ENCODE measurements at regions not wholly inside any gene's neighbourhood (a gene's known extent, or its start where the extent isn't known, plus 50 kb on each side); places are given as distances from the start of the nearest gene placed in this dataset.

GRCh38 chr1:57671750-57672149, 247.9 kb upstream of the DAB1 start:
- no peaks in the 10 kb centered on the region for H3K27me3 ChIP-seq
- H3K4me3 ChIP-seq, result no peak overlapping the region
- DNase-seq, result no peak
- H3K36me3 ChIP-seq, result no peaks in the 10 kb centered on the region
- H3K27ac ChIP-seq, result no peak overlapping the region
- H3K4me1 ChIP-seq, result no peaks in the 10 kb centered on the region
- no peaks in the 10 kb centered on the region for H3K9me3 ChIP-seq
- no peak for TF ChIP-seq POLR2A (IDR thresholded peaks at IDR 0.05)
- no peak for TF ChIP-seq CTCF (IDR thresholded peaks at IDR 0.05)
- intact Hi-C loops (cut with DNase I), result no loop called here

- Histone ChIP-seq H3K4me1 (no peaks in the 10 kb centered on the region), H3K4me3 (no peak overlapping the region), H3K27me3 (no peaks in the 10 kb centered on the region), H3K36me3 (no peaks in the 10 kb centered on the region), H3K27ac (no peak overlapping the region), H3K9me3 (no peaks in the 10 kb centered on the region)
- 86 to 100% methylated on average over 1 of the region's 1 CpG for WGBS, 2 donors
- TF ChIP-seq POLR2A (IDR thresholded peaks at IDR 0.05) (no peak), CTCF (IDR thresholded peaks at IDR 0.05) (no peak)
- intact Hi-C loops (cut with DNase I), result no loop called here
- DNase-seq, result no peak
Observed at GRCh38 chr1:57659804-57660203, 235.9 kb upstream of the DAB1 start.

GRCh38 chr1:57655161-57655560, 231.3 kb upstream of the DAB1 start:
- intact Hi-C loops (cut with DNase I), result no loop called here
- H3K36me3 ChIP-seq, result no peaks in the 10 kb centered on the region
- H3K4me1 ChIP-seq, result no peaks in the 10 kb centered on the region
- H3K9me3 ChIP-seq, result no peaks in the 10 kb centered on the region
- 81 to 84% methylated on average over 3 of the region's 3 CpGs for WGBS, 2 donors
- no peak for DNase-seq
- H3K4me3 ChIP-seq, result no peak overlapping the region
- no peak overlapping the region for H3K27ac ChIP-seq
- no peaks in the 10 kb centered on the region for H3K27me3 ChIP-seq
- TF ChIP-seq CTCF (IDR thresholded peaks at IDR 0.05), result no peak
- no peak for TF ChIP-seq POLR2A (IDR thresholded peaks at IDR 0.05)

GRCh38 chr1:57644667-57645066, 220.8 kb upstream of the DAB1 start:
- Histone ChIP-seq H3K9me3 (no peaks in the 10 kb centered on the region), H3K27me3 (no peaks in the 10 kb centered on the region), H3K27ac (no peak overlapping the region), H3K4me1 (no peaks in the 10 kb centered on the region), H3K36me3 (no peaks in the 10 kb centered on the region), H3K4me3 (no peak overlapping the region)
- 74 to 97% methylated on average over 2 of the region's 2 CpGs for WGBS, 2 donors
- intact Hi-C loops (cut with DNase I), result no loop called here
- no peak for DNase-seq
- TF ChIP-seq CTCF (IDR thresholded peaks at IDR 0.05) (no peak), POLR2A (IDR thresholded peaks at IDR 0.05) (no peak)

GRCh38 chr1:57638239-57638638, 214.4 kb upstream of the DAB1 start:
- H3K27me3 ChIP-seq, result peaks cover 0 to 7% (median 0%) of the 10 kb centered on the region in 4 donors

More at GRCh38 chr1:57638239-57638638, 214.4 kb upstream of the DAB1 start:
- 41 to 59% methylated on average over 1 of the region's 1 CpG for WGBS, 2 donors
- H3K4me1 ChIP-seq, result no peaks in the 10 kb centered on the region
- H3K27ac ChIP-seq, result no peak overlapping the region
- DNase-seq, result no peak
- intact Hi-C loops (cut with DNase I), result no loop called here
- H3K4me3 ChIP-seq, result no peak overlapping the region
- TF ChIP-seq POLR2A (IDR thresholded peaks at IDR 0.05), result no peak
- TF ChIP-seq CTCF (IDR thresholded peaks at IDR 0.05), result no peak
- no peaks in the 10 kb centered on the region for H3K9me3 ChIP-seq
- no peaks in the 10 kb centered on the region for H3K36me3 ChIP-seq
